ENCODE measurements at regions not wholly inside any gene's neighbourhood (a gene's known extent, or its start where the extent isn't known, plus 50 kb on each side); places are given as distances from the start of the nearest gene placed in this dataset.

- DNase-seq, result no peak
- H3K27ac ChIP-seq, result no peak overlapping the region
- intact Hi-C loops (cut with DNase I), result no loop called here
Observed at GRCh38 chr7:47211519-47211973, 370.4 kb downstream of the TNS3 start.

GRCh38 chr7:47210281-47210854, 371.5 kb downstream of the TNS3 start:
- Histone ChIP-seq H3K9me3 (peaks cover 0 to 6% (median 0%) of the 10 kb centered on the region in 12 donors), H3K27me3 (peaks cover 0 to 3% (median 0%) of the 10 kb centered on the region in 9 donors), H3K36me3 (no peaks in the 10 kb centered on the region), H3K4me1 (peaks cover 0 to 4% (median 0%) of the 10 kb centered on the region in 12 donors), H3K27ac (no peak overlapping the region), H3K4me3 (no peak overlapping the region)
- TF ChIP-seq CTCF (IDR thresholded peaks at IDR 0.05) (no peak), POLR2A (IDR thresholded peaks at IDR 0.05) (no peak)
- WGBS, 4 donors, result 43 to 89% (median 65%) methylated on average over 4 of the region's 4 CpGs
- no peak for DNase-seq
- intact Hi-C loops (cut with DNase I), result no loop called here
- no peak for ATAC-seq

More at GRCh38 chr7:47211519-47211973, 370.4 kb downstream of the TNS3 start:
- peaks cover 0 to 3% (median 0%) of the 10 kb centered on the region in 9 donors for H3K27me3 ChIP-seq
- TF ChIP-seq CTCF (IDR thresholded peaks at IDR 0.05) (no peak), POLR2A (IDR thresholded peaks at IDR 0.05) (no peak)
- peaks cover 0 to 6% (median 0%) of the 10 kb centered on the region in 12 donors for H3K9me3 ChIP-seq
- H3K36me3 ChIP-seq, result no peaks in the 10 kb centered on the region
- WGBS, 4 donors, result 44 to 55% (median 51%) methylated on average over 5 of the region's 5 CpGs
- H3K4me3 ChIP-seq, result no peak overlapping the region
- H3K4me1 ChIP-seq, result peaks cover 0 to 10% (median 0%) of the 10 kb centered on the region in 12 donors
- ATAC-seq, result no peak

GRCh38 chr7:47207956-47208355, 374.0 kb downstream of the TNS3 start:
- Histone ChIP-seq H3K4me1 (no peaks in the 10 kb centered on the region), H3K27ac (no peak overlapping the region), H3K4me3 (no peak overlapping the region), H3K27me3 (peaks cover 0 to 3% (median 0%) of the 10 kb centered on the region in 9 donors), H3K9me3 (peaks cover 0 to 6% (median 0%) of the 10 kb centered on the region in 12 donors), H3K36me3 (no peaks in the 10 kb centered on the region)
- whole genome bisulfite sequencing, 4 donors, result 82 to 88% (median 86%) methylated on average over 3 of the region's 3 CpGs
- DNase-seq (no peak), ATAC-seq (no peak)
- TF ChIP-seq POLR2A (IDR thresholded peaks at IDR 0.05) (no peak), CTCF (IDR thresholded peaks at IDR 0.05) (no peak)
- intact Hi-C loops (cut with DNase I), result no loop called here

- intact Hi-C loops (cut with DNase I), result no loop called here
- Histone ChIP-seq H3K36me3 (no peaks in the 10 kb centered on the region), H3K9me3 (no peaks in the 10 kb centered on the region), H3K27me3 (no peaks in the 10 kb centered on the region), H3K4me3 (no peak overlapping the region), H3K4me1 (no peaks in the 10 kb centered on the region), H3K27ac (no peak overlapping the region)
- ATAC-seq, result no peak
- TF ChIP-seq CTCF (IDR thresholded peaks at IDR 0.05) (no peak), POLR2A (IDR thresholded peaks at IDR 0.05) (no peak)
- WGBS, 4 donors, result 72 to 87% (median 83%) methylated on average over 2 of the region's 2 CpGs
- DNase-seq, result no peak
Observed at GRCh38 chr7:47204709-47205108, 377.2 kb downstream of the TNS3 start.

Measured in heart left ventricle (tissue), 16 donors.